GM12878 (cell line): ENCODE measurements at regions not wholly inside any gene's neighbourhood (a gene's known extent, or its start where the extent isn't known, plus 50 kb on each side); places are given as distances from the start of the nearest gene placed in this dataset.

Experiments
- ATAC-seq: fragments of 200-7000 bp; cut with Tn5 transposase; 3 replicates; pipeline ENCODE4 v1.9.1; 2020; ENCODE audit warnings: mild to moderate bottlenecking, moderate library complexity
- BruUV-seq: library from RNA; stranded (reverse); fragments of 400-500 nt; replicated peaks from 2 replicates; lab custom pipeline; 2021; lab: Mats Ljungman, UMichigan
- CTCF ChIA-PET: fragments of 300-600 bp; sonication (Branson Sonifier 250); formaldehyde crosslinking; extraction: SDS; loops from one replicate; lab custom pipeline; 2021; ENCODE audit warnings: inconsistent platforms; lab: Yijun Ruan, JAX
- POLR2A ChIA-PET: fragments of 350-600 bp; formaldehyde crosslinking; extraction: SDS; loops from one replicate; lab custom pipeline; 2021; ENCODE audit warnings: inconsistent platforms; lab: Charles Lee
- RAD21 ChIA-PET: fragments of 300-600 bp; sonication (Branson Sonifier 250); formaldehyde crosslinking; loops from one replicate; lab custom pipeline; 2023; ENCODE audit warnings: antibody characterized with exemption; ENCODE audit not compliant: unreplicated experiment; lab: Charles Lee
- SMC1A ChIA-PET: fragments of 300-600 bp; sonication (Branson Sonifier 250); formaldehyde crosslinking; loops from one replicate; lab custom pipeline; 2023; ENCODE audit not compliant: unreplicated experiment, uncharacterized antibody; lab: Charles Lee
- DNase-seq: peaks from one replicate; pipeline ENCODE4 v3.0.0-alpha.2; 2011; ENCODE audit warnings: low read depth, low spot score
- FAIRE-seq: peaks from 3 replicates; lab custom pipeline; 2011; peaks lifted over from hg19 to GRCh38; lab: Jason Lieb, UNC
- H2AFZ ChIP-seq: 2 replicates; pipeline ENCODE4 v1.6.0; 2011; ENCODE audit warnings: low read depth, low read length, control low read depth; ENCODE audit not compliant: control insufficient read depth
- H3K27ac ChIP-seq: 2 replicates; pipeline ENCODE4 v1.5.1; 2011; ENCODE audit warnings: control low read depth; ENCODE audit not compliant: control insufficient read depth, insufficient read depth
- H3K27me3 ChIP-seq, 2 experiments: replicated peaks in 1 of 2; 2 replicates each; pipeline versions ENCODE4 v1.6.0 to v1.6.1; 2011; ENCODE audit warnings: low read length in 1 of 2; ENCODE audit not compliant: control insufficient read depth in 2 of 2, insufficient read depth in 2 of 2
- H3K36me3 ChIP-seq, 2 experiments: 2 replicates each; pipeline ENCODE4 v1.5.1; 2011; ENCODE audit warnings: low read length in 1 of 2; ENCODE audit not compliant: control insufficient read depth in 2 of 2, insufficient read depth in 2 of 2
- H3K4me1 ChIP-seq: 2 replicates; pipeline ENCODE4 v1.6.1; 2011; ENCODE audit warnings: mild to moderate bottlenecking, low read length, moderate library complexity, mixed read lengths; ENCODE audit not compliant: control insufficient read depth, insufficient read depth
- H3K4me2 ChIP-seq: 2 replicates; pipeline ENCODE4 v1.6.0; 2011; ENCODE audit warnings: control low read depth; ENCODE audit not compliant: control insufficient read depth, insufficient read depth
- H3K4me3 ChIP-seq: fragments of 200-600 bp; sonication (generic); 2 replicates; pipeline ENCODE4 v1.5.1; 2016
- H3K79me2 ChIP-seq: 2 replicates; pipeline ENCODE4 v1.6.0; 2011; ENCODE audit warnings: low read length; ENCODE audit not compliant: control insufficient read depth, insufficient read depth
- H3K9ac ChIP-seq: 2 replicates; pipeline ENCODE4 v1.8.0; 2011; ENCODE audit warnings: low read length, control low read depth, mixed read lengths; ENCODE audit not compliant: control insufficient read depth, insufficient read depth
- H3K9me3 ChIP-seq: replicated peaks from 3 replicates; pipeline ENCODE4 v1.5.1; 2011; ENCODE audit warnings: mild to moderate bottlenecking, low read length; ENCODE audit not compliant: control insufficient read depth, insufficient read depth
- H4K20me1 ChIP-seq: 2 replicates; pipeline ENCODE4 v1.6.0; 2011; ENCODE audit not compliant: control insufficient read depth, insufficient read depth
- ATF7 ChIP-seq: fragments of 450-650 bp; IDR thresholded peaks from 2 replicates; pipeline ENCODE4 v1.6.1; 2016; ENCODE audit warnings: low read depth, mild to moderate bottlenecking
- CUX1 ChIP-seq: IDR thresholded peaks from 2 replicates; pipeline ENCODE4 v1.6.1; 2012; ENCODE audit warnings: improper control_type of control experiment, low read depth, low read length; ENCODE audit not compliant: insufficient replicate concordance
- E2F8 ChIP-seq: fragments of 450-650 bp; IDR thresholded peaks from 2 replicates; pipeline ENCODE4 v1.6.1; 2018; ENCODE audit warnings: mild to moderate bottlenecking, low read depth, moderate library complexity; ENCODE audit not compliant: partially characterized antibody
- JUNB ChIP-seq: IDR thresholded peaks from 2 replicates; pipeline ENCODE4 v1.6.1; 2016; ENCODE audit warnings: antibody characterized with exemption, mild to moderate bottlenecking
- MTA2 ChIP-seq: fragments of 450-650 bp; IDR thresholded peaks from 2 replicates; pipeline ENCODE4 v1.6.1; 2016; ENCODE audit warnings: low read depth, mild to moderate bottlenecking, moderate library complexity
- MYB ChIP-seq: fragments of 150-350 bp; IDR thresholded peaks from 2 replicates; pipeline ENCODE4 v1.6.1; 2014; ENCODE audit warnings: mild to moderate bottlenecking, low read depth, low read length, borderline replicate concordance
- POLR2A ChIP-seq: IDR thresholded peaks from 2 replicates; pipeline ENCODE4 v1.6.1; 2011; ENCODE audit warnings: low read depth, mild to moderate bottlenecking, low read length
- TBL1XR1 ChIP-seq: IDR thresholded peaks from 2 replicates; pipeline ENCODE4 v1.6.1; 2012; ENCODE audit warnings: low read depth, low read length, improper control_type of control experiment
- USF2 ChIP-seq: IDR thresholded peaks from 2 replicates; pipeline ENCODE4 v1.6.1; 2011; ENCODE audit warnings: low read depth, low read length, improper control_type of control experiment, borderline replicate concordance
- ZNF384 ChIP-seq: IDR thresholded peaks from 2 replicates; pipeline ENCODE4 v1.6.1; 2012; ENCODE audit warnings: low read depth, mild to moderate bottlenecking, low read length, improper control_type of control experiment, borderline replicate concordance
- ZSCAN29 ChIP-seq: fragments of 450-650 bp; IDR thresholded peaks from 2 replicates; pipeline ENCODE4 v1.6.1; 2017; ENCODE audit warnings: mild to moderate bottlenecking, moderate library complexity
- WGBS: methylation state at CpG from one replicate; pipeline ENCODE4 v1.1.6; 2016; ENCODE audit warnings: low lambda C conversion rate; ENCODE audit not compliant: insufficient replicate concordance, insufficient coverage; ENCODE audit errors: missing lambda C conversion rate; 5-methylcytosine and 5-hydroxymethylcytosine counted together
- in situ Hi-C: fragments of 300-500 bp; cut with MboI; formaldehyde crosslinking; loops from 9 replicates; pipeline ENCODE4 v1.14.3; 2018; ENCODE audit warnings: mixed read lengths
- intact Hi-C: fragments of 100-400 bp; cut with micrococcal nuclease; formaldehyde crosslinking; loops from one replicate; pipeline ENCODE4 v1.14.2; 2022; ENCODE audit not compliant: unreplicated experiment

GRCh38 chr7:15867441-15867840 is 181.0 kb upstream of the MEOX2 start:
- Histone ChIP-seq H3K27ac (no peak overlapping the region), H3K4me2 (no peak overlapping the region), H3K9ac (no peak overlapping the region), H3K27me3 (no peaks in the 10 kb centered on the region), H3K4me3 (no peak overlapping the region), H3K79me2 (no peaks in the 10 kb centered on the region), H2AFZ (no peak overlapping the region), H4K20me1 (no peaks in the 10 kb centered on the region), H3K36me3 (no peaks in the 10 kb centered on the region), H3K9me3 (no peaks in the 10 kb centered on the region), H3K4me1 (no peaks in the 10 kb centered on the region)
- no TSS peak for BruUV-seq
- CTCF ChIA-PET, result no interaction called here
- RAD21 ChIA-PET, result no interaction called here
- no peak for TF ChIP-seq JUNB
- TF ChIP-seq CUX1, result no peak
- TF ChIP-seq ZNF384, result no peak
- TF ChIP-seq USF2, result no peak
- TF ChIP-seq MTA2, result no peak
- TF ChIP-seq TBL1XR1, result no peak
- no peak for TF ChIP-seq ATF7
- TF ChIP-seq ZSCAN29, result no peak
- no peak for TF ChIP-seq MYB
- no peak for TF ChIP-seq POLR2A
- TF ChIP-seq E2F8, result no peak
- 85% methylated on average over 1 of the region's 1 CpG for WGBS
- DNase-seq (no peak), FAIRE-seq (no peak), ATAC-seq (no peak)
- SMC1A ChIA-PET, result no interaction called here
- in situ Hi-C loops (no loop called here), intact Hi-C loops (no loop called here)
- POLR2A ChIA-PET, result no interaction called here
